T-helper 17 cell (primary cell): ENCODE measurements at regions not wholly inside any gene's neighbourhood (a gene's known extent, or its start where the extent isn't known, plus 50 kb on each side); places are given as distances from the start of the nearest gene placed in this dataset.

Experiments
- ATAC-seq: fragments of 150-1000 bp; cut with Tn5 transposase; 2 replicates; pipeline ENCODE4 v1.10.0; 2021; ENCODE audit warnings: mild to moderate bottlenecking, moderate library complexity
- DNase-seq, 3 donors: peaks; one replicate each; pipeline versions ENCODE4 v3.0.0 to v3.0.0-alpha.2; 2020 to 2021
- H3K9me3 ChIP-seq: one replicate; pipeline ENCODE4 v1.7.0; 2013; ENCODE audit warnings: low read length, mild to moderate bottlenecking; ENCODE audit not compliant: control insufficient read depth, poor library complexity, severe bottlenecking
- H3K27ac Mint-ChIP-seq: one replicate; pipeline ENCODE4 v1.8.0; 2022; ENCODE audit warnings: mild to moderate bottlenecking, moderate library complexity, mixed read lengths
- H3K27me3 Mint-ChIP-seq: one replicate; pipeline ENCODE4 v1.8.0; 2022; ENCODE audit warnings: mixed read lengths
- H3K36me3 Mint-ChIP-seq: one replicate; pipeline ENCODE4 v1.8.0; 2022; ENCODE audit warnings: low read depth, mixed read lengths
- H3K4me1 Mint-ChIP-seq: one replicate; pipeline ENCODE4 v1.8.0; 2022; ENCODE audit warnings: mild to moderate bottlenecking, mixed read lengths
- H3K4me3 Mint-ChIP-seq: one replicate; pipeline ENCODE4 v1.8.0; 2022; ENCODE audit warnings: mild to moderate bottlenecking, moderate library complexity, mixed read lengths

GRCh38 chr1:5502311-5503194 is 489.7 kb downstream of the NPHP4 start:
- H3K27ac Mint-ChIP-seq, result no peak overlapping the region
- H3K4me3 Mint-ChIP-seq, result no peak overlapping the region
- ATAC-seq (no peak), DNase-seq (no peak)
- no peaks in the 10 kb centered on the region for H3K9me3 ChIP-seq
- H3K36me3 Mint-ChIP-seq, result no peaks in the 10 kb centered on the region
- peaks cover 36% of the 10 kb centered on the region for H3K27me3 Mint-ChIP-seq
- no peaks in the 10 kb centered on the region for H3K4me1 Mint-ChIP-seq

GRCh38 chr1:5501206-5501930 is 490.9 kb downstream of the NPHP4 start:
- DNase-seq, result no peak
- H3K9me3 ChIP-seq, result no peaks in the 10 kb centered on the region
- Mint-ChIP-seq H3K4me1 (no peaks in the 10 kb centered on the region), H3K27ac (no peak overlapping the region), H3K27me3 (peaks cover 44% of the 10 kb centered on the region), H3K36me3 (no peaks in the 10 kb centered on the region), H3K4me3 (no peak overlapping the region)
- no peak for ATAC-seq

- peaks cover 51% of the 10 kb centered on the region for H3K27me3 Mint-ChIP-seq
- H3K4me3 Mint-ChIP-seq, result no peak overlapping the region
- DNase-seq (no peak), ATAC-seq (no peak)
- H3K27ac Mint-ChIP-seq, result no peak overlapping the region
- no peaks in the 10 kb centered on the region for H3K36me3 Mint-ChIP-seq
- H3K4me1 Mint-ChIP-seq, result no peaks in the 10 kb centered on the region
- H3K9me3 ChIP-seq, result no peaks in the 10 kb centered on the region
Measured at GRCh38 chr1:5500541-5500940, 491.7 kb downstream of the NPHP4 start.

GRCh38 chr1:5497503-5497902 is 494.7 kb downstream of the NPHP4 start:
- no peak overlapping the region for H3K27ac Mint-ChIP-seq
- H3K4me1 Mint-ChIP-seq, result peaks cover 2% of the 10 kb centered on the region

GRCh38 chr1:5495596-5496410 is 496.4 kb downstream of the NPHP4 start:
- Mint-ChIP-seq H3K4me3 (no peak overlapping the region), H3K27ac (no peak overlapping the region), H3K36me3 (no peaks in the 10 kb centered on the region), H3K4me1 (peaks cover 2% of the 10 kb centered on the region), H3K27me3 (peaks cover 40% of the 10 kb centered on the region)
- no peak for ATAC-seq
- no peak for DNase-seq
- H3K9me3 ChIP-seq, result no peaks in the 10 kb centered on the region

More at GRCh38 chr1:5497503-5497902, 494.7 kb downstream of the NPHP4 start:
- H3K9me3 ChIP-seq, result no peaks in the 10 kb centered on the region
- DNase-seq (no peak), ATAC-seq (no peak)
- no peak overlapping the region for H3K4me3 Mint-ChIP-seq
- peaks cover 51% of the 10 kb centered on the region for H3K27me3 Mint-ChIP-seq
- H3K36me3 Mint-ChIP-seq, result no peaks in the 10 kb centered on the region

- Mint-ChIP-seq H3K4me3 (no peak overlapping the region), H3K27me3 (peaks cover 40% of the 10 kb centered on the region), H3K27ac (no peak overlapping the region), H3K4me1 (peaks cover 2% of the 10 kb centered on the region), H3K36me3 (no peaks in the 10 kb centered on the region)
- ATAC-seq (no peak), DNase-seq (no peak)
- H3K9me3 ChIP-seq, result no peaks in the 10 kb centered on the region
Measured at GRCh38 chr1:5494518-5494917, 497.7 kb downstream of the NPHP4 start.

- no peaks in the 10 kb centered on the region for H3K9me3 ChIP-seq
- DNase-seq (no peak), ATAC-seq (no peak)
- Mint-ChIP-seq H3K4me1 (peaks cover 2% of the 10 kb centered on the region), H3K27me3 (peaks cover 40% of the 10 kb centered on the region), H3K4me3 (no peak overlapping the region), H3K27ac (no peak overlapping the region), H3K36me3 (no peaks in the 10 kb centered on the region)
Measured at GRCh38 chr1:5493851-5494311, 498.3 kb downstream of the NPHP4 start.

GRCh38 chr1:5493275-5493674 is 498.9 kb downstream of the NPHP4 start:
- Mint-ChIP-seq H3K4me3 (no peak overlapping the region), H3K4me1 (peaks cover 2% of the 10 kb centered on the region), H3K27ac (no peak overlapping the region), H3K36me3 (no peaks in the 10 kb centered on the region), H3K27me3 (peaks cover 40% of the 10 kb centered on the region)
- DNase-seq (no peak), ATAC-seq (no peak)
- no peaks in the 10 kb centered on the region for H3K9me3 ChIP-seq

- H3K27me3 Mint-ChIP-seq, result peaks cover 36% of the 10 kb centered on the region
- no peaks in the 10 kb centered on the region for H3K36me3 Mint-ChIP-seq
- no peak overlapping the region for H3K27ac Mint-ChIP-seq
- no peak for DNase-seq
- H3K4me3 Mint-ChIP-seq, result no peak overlapping the region
- peaks cover 2% of the 10 kb centered on the region for H3K4me1 Mint-ChIP-seq
- ATAC-seq, result no peak
- H3K9me3 ChIP-seq, result no peaks in the 10 kb centered on the region
Measured at GRCh38 chr1:5492846-5493245, 499.4 kb downstream of the NPHP4 start.

GRCh38 chr1:5491207-5491904 is 500.9 kb downstream of the NPHP4 start:
- H3K27ac Mint-ChIP-seq, result no peak overlapping the region
- ATAC-seq (no peak), DNase-seq (no peak)
- H3K27me3 Mint-ChIP-seq, result peaks cover 25% of the 10 kb centered on the region
- H3K4me1 Mint-ChIP-seq, result peaks cover 2% of the 10 kb centered on the region
- no peaks in the 10 kb centered on the region for H3K9me3 ChIP-seq
- no peaks in the 10 kb centered on the region for H3K36me3 Mint-ChIP-seq
- no peak overlapping the region for H3K4me3 Mint-ChIP-seq

GRCh38 chr1:5490635-5491034 is 501.6 kb downstream of the NPHP4 start:
- ATAC-seq, result no peak
- H3K4me1 Mint-ChIP-seq, result peaks cover 2% of the 10 kb centered on the region
- H3K27ac Mint-ChIP-seq, result no peak overlapping the region
- no peak for DNase-seq
- no peaks in the 10 kb centered on the region for H3K9me3 ChIP-seq
- H3K4me3 Mint-ChIP-seq, result no peak overlapping the region
- peaks cover 18% of the 10 kb centered on the region for H3K27me3 Mint-ChIP-seq
- no peaks in the 10 kb centered on the region for H3K36me3 Mint-ChIP-seq

- no peaks in the 10 kb centered on the region for H3K9me3 ChIP-seq
- H3K4me1 Mint-ChIP-seq, result no peaks in the 10 kb centered on the region
- ATAC-seq (no peak), DNase-seq (no peak)
- H3K27me3 Mint-ChIP-seq, result peaks cover under 1% of the 10 kb centered on the region
- H3K27ac Mint-ChIP-seq, result no peak overlapping the region
- no peak overlapping the region for H3K4me3 Mint-ChIP-seq
- H3K36me3 Mint-ChIP-seq, result no peaks in the 10 kb centered on the region
Measured at GRCh38 chr1:5488448-5488847, 503.8 kb downstream of the NPHP4 start.
